Esophagus muscularis mucosa (tissue), 4 donors: ENCODE measurements at regions not wholly inside any gene's neighbourhood (a gene's known extent, or its start where the extent isn't known, plus 50 kb on each side); places are given as distances from the start of the nearest gene placed in this dataset.
"Not testable (repeated sequence)": the region's sequence is repeated elsewhere in the genome, so short reads cannot be mapped to it uniquely, and the experiment has no call there.

ENCODE experiments used
- DNase-seq: peaks from one replicate; pipeline ENCODE4 v3.0.0-alpha.2; 2017; ENCODE audit errors: extremely low spot score
- H3K27ac ChIP-seq, 4 donors: fragments of 200-600 bp; sonication (generic); replicated peaks in 1 of 4; 1 replicate in 3 of 4; 2 replicates in 1 of 4; pipeline ENCODE4 v1.5.1; 2016 to 2019; ENCODE audit warnings: mild to moderate bottlenecking in 1 of 4
- H3K27me3 ChIP-seq, 4 donors: fragments of 200-600 bp; sonication (generic); one replicate each; pipeline versions ENCODE4 v1.5.1 to v1.6.0; 2016 to 2019
- H3K36me3 ChIP-seq, 4 donors: fragments of 200-600 bp; sonication (generic); one replicate each; pipeline ENCODE4 v1.5.1; 2016 to 2019
- H3K4me1 ChIP-seq, 4 donors: fragments of 200-600 bp; sonication (generic); one replicate each; pipeline ENCODE4 v1.5.1; 2016 to 2019
- H3K4me3 ChIP-seq, 4 donors: fragments of 200-600 bp; sonication (generic); 1 replicate in 2 of 4; 2 replicates in 2 of 4; pipeline ENCODE4 v1.5.1; 2016 to 2019; ENCODE audit warnings: mild to moderate bottlenecking in 4 of 4, moderate library complexity in 1 of 4
- H3K9me3 ChIP-seq, 4 donors: fragments of 200-600 bp; sonication (generic); 1 replicate in 3 of 4; 2 replicates in 1 of 4; pipeline ENCODE4 v1.5.1; 2016 to 2019
- CTCF ChIP-seq, 3 experiments: fragments of 200-600 bp in 2 of 3; fragments of 450-650 bp in 1 of 3; sonication (generic) in 2 of 3; IDR thresholded peaks; one replicate each; pipeline ENCODE4 v1.5.1; 2017 to 2019; ENCODE audit warnings: antibody characterized with exemption in 3 of 3, mild to moderate bottlenecking in 2 of 3, moderate library complexity in 1 of 3
- EP300 ChIP-seq: sonication (generic); formaldehyde crosslinking; IDR thresholded peaks from one replicate; pipeline ENCODE4 v1.6.1; 2017; ENCODE audit warnings: antibody characterized with exemption
- POLR2A ChIP-seq: fragments of 450-650 bp; IDR thresholded peaks from one replicate; pipeline ENCODE4 v1.6.1; 2017; ENCODE audit warnings: antibody characterized with exemption, moderate library complexity, mild to moderate bottlenecking, low read depth
- POLR2AphosphoS5 ChIP-seq, 2 donors: sonication (generic); formaldehyde crosslinking; IDR thresholded peaks; one replicate each; pipeline ENCODE4 v1.6.1; 2017; ENCODE audit warnings: antibody characterized with exemption in 2 of 2
- WGBS: methylation state at CpG from one replicate; pipeline ENCODE4 v1.1.5; 2018; 5-methylcytosine and 5-hydroxymethylcytosine counted together
- intact Hi-C: fragments of 100-400 bp; cut with DNase I; formaldehyde crosslinking; loops from one replicate; pipeline ENCODE4 v1.15.1; 2023

- Histone ChIP-seq H3K4me3 (no peak overlapping the region), H3K27me3 (no peaks in the 10 kb centered on the region), H3K4me1 (no peaks in the 10 kb centered on the region), H3K9me3 (no peaks in the 10 kb centered on the region), H3K27ac (no peak overlapping the region), H3K36me3 (no peaks in the 10 kb centered on the region)
- intact Hi-C loops, result no loop called here
- WGBS, result 79% methylated on average over 1 of the region's 1 CpG
- DNase-seq, result no peak
- TF ChIP-seq EP300 (no peak), POLR2A (no peak), POLR2AphosphoS5 (IDR thresholded peaks at IDR 0.05) (no peak), CTCF (IDR thresholded peaks at IDR 0.05) (no peak)
Observed at GRCh38 chr11:39363571-39363970, 2095.9 kb downstream of the LRRC4C start.

- DNase-seq, result no peak
- Histone ChIP-seq H3K36me3 (no peaks in the 10 kb centered on the region), H3K4me1 (no peaks in the 10 kb centered on the region), H3K4me3 (no peak overlapping the region), H3K9me3 (no peaks in the 10 kb centered on the region), H3K27me3 (no peaks in the 10 kb centered on the region), H3K27ac (no peak overlapping the region)
- intact Hi-C loops, result no loop called here
- TF ChIP-seq EP300 (no peak), CTCF (IDR thresholded peaks at IDR 0.05) (no peak), POLR2AphosphoS5 (IDR thresholded peaks at IDR 0.05) (no peak), POLR2A (no peak)
- 85% methylated on average over 1 of the region's 1 CpG for WGBS
Observed at GRCh38 chr11:39361557-39361956, 2097.9 kb downstream of the LRRC4C start.

- H3K27me3 ChIP-seq, result no peaks in the 10 kb centered on the region
- H3K27ac ChIP-seq, result no peak overlapping the region
- no peak overlapping the region for H3K4me3 ChIP-seq
- DNase-seq, result no peak
- no peaks in the 10 kb centered on the region for H3K36me3 ChIP-seq
- intact Hi-C loops, result no loop called here
- WGBS, result 57% methylated on average over 5 of the region's 5 CpGs
- TF ChIP-seq POLR2A (no peak), CTCF (IDR thresholded peaks at IDR 0.05) (no peak), POLR2AphosphoS5 (IDR thresholded peaks at IDR 0.05) (no peak), EP300 (no peak)
- H3K4me1 ChIP-seq, result no peaks in the 10 kb centered on the region
- H3K9me3 ChIP-seq, result no peaks in the 10 kb centered on the region
Observed at GRCh38 chr11:39345834-39346442, 2113.5 kb downstream of the LRRC4C start.

GRCh38 chr11:39341461-39341860 lies 2118.0 kb downstream of the LRRC4C start:
- DNase-seq, result no peak
- intact Hi-C loops, result no loop called here
- no peak for TF ChIP-seq POLR2AphosphoS5 (IDR thresholded peaks at IDR 0.05)
- Histone ChIP-seq H3K36me3 (no peaks in the 10 kb centered on the region), H3K4me1 (no peaks in the 10 kb centered on the region), H3K9me3 (peaks cover 0 to 3% (median 0%) of the 10 kb centered on the region in 4 donors), H3K27me3 (no peaks in the 10 kb centered on the region), H3K4me3 (no peak overlapping the region), H3K27ac (no peak overlapping the region)
- 89% methylated on average over 4 of the region's 4 CpGs for WGBS

- H3K27ac ChIP-seq, H3K4me1 ChIP-seq, DNase-seq, H3K36me3 ChIP-seq, H3K9me3 ChIP-seq, H3K4me3 ChIP-seq, H3K27me3 ChIP-seq, intact Hi-C loops: not testable (repeated sequence)
- WGBS, result 100% methylated on average over 3 of the region's 21 CpGs
Observed at GRCh38 chr11:39333006-39333405, 2126.4 kb downstream of the LRRC4C start.

GRCh38 chr11:39327302-39327701 lies 2132.2 kb downstream of the LRRC4C start:
- H3K4me1 ChIP-seq, result no peaks in the 10 kb centered on the region
- intact Hi-C loops, result no loop called here
- H3K4me3 ChIP-seq, result no peak overlapping the region
- H3K27me3 ChIP-seq, result no peaks in the 10 kb centered on the region
- H3K36me3 ChIP-seq, result no peaks in the 10 kb centered on the region
- no peak overlapping the region for H3K27ac ChIP-seq
- DNase-seq, result no peak
- WGBS, result 49% methylated on average over 6 of the region's 6 CpGs
- TF ChIP-seq POLR2A (no peak), POLR2AphosphoS5 (IDR thresholded peaks at IDR 0.05) (no peak), EP300 (no peak), CTCF (IDR thresholded peaks at IDR 0.05) (no peak)
- no peaks in the 10 kb centered on the region for H3K9me3 ChIP-seq

- H3K27me3 ChIP-seq, DNase-seq, intact Hi-C loops, H3K36me3 ChIP-seq, H3K9me3 ChIP-seq, H3K4me1 ChIP-seq, H3K27ac ChIP-seq, H3K4me3 ChIP-seq: not testable (repeated sequence)
- WGBS, result 100% methylated on average over 2 of the region's 21 CpGs
Observed at GRCh38 chr11:39311888-39312287, 2147.6 kb downstream of the LRRC4C start.
